NCI-H146 treated with DMSO at 0.1 percent for 48 hours (cell line): ENCODE measurements at regions not wholly inside any gene's neighbourhood (a gene's known extent, or its start where the extent isn't known, plus 50 kb on each side); places are given as distances from the start of the nearest gene placed in this dataset.
"Not testable (repeated sequence)": the region's sequence is repeated elsewhere in the genome, so short reads cannot be mapped to it uniquely, and the experiment has no call there.

Experiments used
- DNase-seq: peaks from one replicate; lab custom pipeline; 2025; ENCODE audit not compliant: unreplicated experiment; lab: John Stamatoyannopoulos, UW

DNA sequence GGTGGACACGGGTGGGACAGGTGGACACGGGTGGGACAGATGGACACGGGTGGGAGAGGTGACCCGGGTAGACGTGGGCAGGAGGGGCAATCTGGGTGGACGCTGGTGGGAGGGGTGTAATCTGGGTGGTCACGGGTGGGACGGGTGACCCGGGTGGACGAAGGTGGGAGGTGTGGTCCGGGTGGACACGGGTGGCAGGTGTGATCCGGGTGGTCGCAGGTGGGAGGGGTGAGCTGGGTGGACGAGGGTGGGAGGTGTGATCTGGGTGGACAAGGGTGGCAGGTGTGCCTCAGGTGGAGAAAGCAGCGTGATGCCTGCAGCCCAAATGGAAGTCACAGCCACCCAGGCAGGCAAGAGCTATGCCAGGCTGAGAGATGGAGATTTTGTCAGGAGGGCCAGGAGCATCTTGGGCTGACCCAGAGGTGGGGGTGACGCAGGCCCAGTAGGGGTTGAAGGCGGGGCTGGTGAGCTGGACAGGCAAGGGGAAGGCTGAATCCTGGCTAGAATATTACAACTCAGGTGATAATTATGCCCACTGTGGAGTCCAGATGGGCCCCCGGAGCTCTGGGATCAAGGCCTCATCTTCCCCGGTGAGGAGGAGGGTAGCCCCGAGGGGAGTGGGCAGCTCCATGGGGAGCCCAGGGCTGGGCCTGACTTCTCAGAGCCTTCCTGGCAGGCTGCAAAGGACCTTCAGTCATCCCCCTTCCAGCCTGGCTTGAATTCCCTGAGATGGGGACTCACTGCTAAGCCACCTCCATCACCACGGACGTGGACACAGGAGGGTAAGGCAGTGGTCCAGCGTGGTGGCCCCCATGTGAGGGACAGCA, 100.0 kb downstream of the ADRA2C start:
- DNase-seq: no peak

DNA sequence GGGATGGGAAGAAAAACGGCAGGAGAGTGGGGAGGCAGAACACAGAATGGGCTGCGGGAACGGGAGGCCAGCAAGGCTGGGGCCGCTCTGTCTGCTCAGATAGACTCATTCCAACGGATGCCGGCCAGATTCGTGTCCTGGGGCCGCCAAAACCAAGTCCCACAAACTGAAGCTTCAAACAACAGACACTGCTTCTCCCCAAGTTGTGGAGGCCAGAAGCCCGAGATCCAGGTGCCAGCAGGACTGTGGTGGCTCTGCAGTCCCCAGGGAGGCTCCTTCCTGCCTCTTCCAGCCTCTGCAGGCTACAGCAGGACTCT, 100.6 kb downstream of the ADRA2C start:
- DNase-seq: no peak

DNA sequence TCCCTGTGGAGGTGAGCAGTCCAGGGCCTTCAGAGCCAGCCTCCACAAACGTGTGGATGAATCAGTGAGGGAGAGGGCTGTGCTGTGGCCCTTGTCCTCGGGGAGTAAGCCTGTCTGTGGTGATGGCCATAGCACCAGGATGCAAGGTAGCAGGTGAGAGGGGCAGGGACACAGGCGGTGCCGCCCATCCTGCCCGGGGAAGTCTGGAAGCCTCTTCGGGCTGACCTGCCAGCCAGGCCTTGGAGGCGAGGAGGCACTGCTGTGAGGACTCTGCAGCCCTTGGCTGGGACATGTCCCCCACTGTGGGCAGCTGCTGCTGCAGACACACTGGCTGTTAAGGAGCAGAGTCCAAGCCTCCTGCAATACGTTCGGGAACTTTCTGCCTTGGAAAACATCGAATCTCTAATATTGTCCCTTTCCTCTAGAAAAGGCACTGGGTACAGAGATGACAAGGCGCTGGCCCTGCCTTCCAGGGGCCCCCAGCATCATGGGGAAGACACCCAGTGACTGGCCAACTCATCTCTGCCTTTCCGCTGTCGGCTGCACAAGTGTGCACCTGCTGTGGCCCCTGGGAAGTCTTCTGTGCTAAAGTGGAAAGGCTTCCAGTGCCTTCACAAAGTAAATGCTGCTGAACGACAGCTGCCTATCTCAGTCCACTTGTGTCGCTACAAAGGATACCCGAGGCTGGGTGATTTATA, 101.4 kb downstream of the ADRA2C start:
- no peak for DNase-seq

DNA sequence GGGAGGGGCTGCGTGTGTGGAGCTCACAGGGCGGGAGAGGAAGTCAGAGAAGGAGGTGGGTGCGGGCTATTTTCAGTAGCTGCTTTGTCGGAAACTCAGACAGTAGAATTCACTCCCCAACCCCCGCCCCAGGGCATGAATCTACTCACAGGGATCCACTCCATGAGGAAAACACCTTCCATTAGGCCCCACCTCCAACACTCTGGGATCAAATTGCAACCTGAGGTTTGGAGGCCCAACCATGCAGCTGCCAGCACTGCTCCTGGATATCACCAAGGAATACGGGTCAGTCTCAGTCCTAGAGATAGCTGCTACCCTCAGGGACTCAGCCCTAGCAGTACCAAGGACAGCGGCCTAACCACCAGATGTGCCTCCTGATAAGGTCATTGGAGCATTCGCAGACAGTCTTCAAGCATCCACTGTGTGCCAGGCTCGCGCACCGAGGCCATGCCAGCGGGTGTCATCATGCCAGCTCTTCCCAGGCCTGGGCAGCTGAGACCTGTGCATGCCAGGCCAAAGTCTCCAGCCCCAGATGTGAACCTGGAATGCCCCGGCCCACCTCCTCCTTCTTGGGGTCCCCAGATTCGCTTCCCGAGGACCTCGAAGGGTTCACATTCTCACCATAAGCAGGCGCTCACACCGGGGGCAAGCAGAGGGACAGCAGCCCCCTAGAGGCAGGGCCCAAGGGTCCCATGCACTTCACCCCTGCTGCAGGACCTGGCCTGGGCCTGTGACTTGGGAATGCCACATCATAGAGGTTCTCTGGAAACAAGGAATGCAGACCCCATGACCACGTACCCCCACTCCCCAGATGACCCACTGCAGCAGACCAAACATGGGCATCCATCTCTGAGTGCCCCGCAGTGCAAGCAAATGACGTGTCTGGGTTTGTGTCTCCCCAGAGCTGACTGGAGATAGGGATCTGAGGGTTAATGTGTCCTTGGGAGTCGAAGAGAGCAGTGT, 102.3 kb downstream of the ADRA2C start:
- no peak for DNase-seq

DNA sequence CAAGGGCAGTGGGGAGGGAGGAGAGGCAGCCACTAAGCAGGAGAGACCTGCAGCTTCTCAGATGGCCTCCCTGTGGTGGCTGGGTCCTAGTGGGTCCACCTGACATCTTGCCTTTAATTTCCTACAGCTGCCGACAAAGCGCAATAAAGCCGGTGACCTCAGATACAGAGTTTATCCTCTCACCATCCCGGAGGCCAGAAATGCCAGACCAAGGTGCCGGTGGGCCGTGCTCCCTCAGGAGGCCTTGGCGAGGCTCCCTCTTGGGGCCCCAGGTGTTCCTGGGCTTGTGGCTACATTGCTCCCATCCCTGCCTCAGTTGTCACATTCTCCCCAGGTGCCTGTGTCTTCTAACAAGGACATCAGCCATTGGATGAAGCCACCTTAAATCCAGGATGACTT, 103.0 kb downstream of the ADRA2C start:
- DNase-seq: no peak

DNA sequence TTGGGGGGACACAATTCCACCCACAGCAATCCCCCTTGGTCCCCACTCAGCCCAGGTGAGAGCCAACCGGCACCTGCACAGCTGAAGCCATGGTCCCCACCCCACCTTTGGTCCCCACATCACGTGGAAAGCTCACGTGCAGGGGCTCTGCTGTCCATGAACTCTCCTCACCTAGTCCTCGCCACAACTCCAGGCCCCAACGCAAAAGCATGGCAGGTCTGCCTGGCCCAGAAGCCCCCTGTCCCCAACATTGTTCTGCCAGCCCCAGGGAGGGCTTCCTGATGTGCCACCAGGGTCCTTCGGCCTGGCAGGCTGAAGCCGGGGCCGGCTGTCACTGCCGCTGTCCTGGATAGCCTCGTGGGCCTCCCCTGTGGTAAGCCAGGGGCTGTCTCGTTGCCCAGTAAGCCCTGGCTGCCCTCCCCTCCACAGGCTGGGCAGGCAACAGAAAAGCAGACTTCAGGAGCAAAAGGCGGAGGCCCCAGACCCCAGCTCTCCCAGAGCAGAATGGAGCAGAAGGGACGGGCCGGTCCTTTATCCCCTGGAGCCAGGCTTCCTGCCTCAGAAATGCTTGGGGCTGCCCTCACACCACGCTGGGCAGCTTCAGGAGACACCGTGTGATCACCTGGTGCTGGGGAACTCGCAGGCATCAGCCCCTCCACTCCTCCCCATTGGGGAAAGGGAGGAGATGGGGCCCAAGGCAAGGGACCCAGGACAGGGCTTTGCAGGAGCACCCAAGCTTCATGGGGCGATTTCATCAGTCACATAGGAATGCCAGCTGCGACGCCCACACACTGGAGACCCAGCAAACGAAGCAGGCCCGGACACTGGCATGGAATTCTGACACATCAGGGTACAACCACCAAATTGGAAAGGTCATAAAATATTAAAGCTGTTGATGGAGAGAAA, 103.7 kb downstream of the ADRA2C start:
- no peak for DNase-seq

DNA sequence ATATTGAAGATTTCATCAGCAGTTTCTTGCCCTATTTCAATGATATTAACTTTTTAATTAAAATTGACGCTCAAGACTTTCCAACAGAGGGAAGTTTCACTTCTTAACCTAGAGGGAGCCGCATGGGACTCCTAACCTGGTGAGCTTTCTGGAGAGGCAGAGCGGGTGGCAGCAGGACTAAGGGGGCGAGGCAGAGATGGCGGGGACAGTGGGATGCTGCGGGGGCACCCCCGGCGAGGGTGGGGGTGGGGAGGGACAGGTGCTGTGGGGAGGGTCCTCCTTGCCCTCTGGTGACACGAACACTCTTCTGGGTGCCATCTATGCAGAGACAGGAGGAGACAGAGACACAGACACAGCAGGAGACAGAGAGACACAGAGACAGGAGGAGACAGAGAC, 104.4 kb downstream of the ADRA2C start:
- no peak for DNase-seq

DNA sequence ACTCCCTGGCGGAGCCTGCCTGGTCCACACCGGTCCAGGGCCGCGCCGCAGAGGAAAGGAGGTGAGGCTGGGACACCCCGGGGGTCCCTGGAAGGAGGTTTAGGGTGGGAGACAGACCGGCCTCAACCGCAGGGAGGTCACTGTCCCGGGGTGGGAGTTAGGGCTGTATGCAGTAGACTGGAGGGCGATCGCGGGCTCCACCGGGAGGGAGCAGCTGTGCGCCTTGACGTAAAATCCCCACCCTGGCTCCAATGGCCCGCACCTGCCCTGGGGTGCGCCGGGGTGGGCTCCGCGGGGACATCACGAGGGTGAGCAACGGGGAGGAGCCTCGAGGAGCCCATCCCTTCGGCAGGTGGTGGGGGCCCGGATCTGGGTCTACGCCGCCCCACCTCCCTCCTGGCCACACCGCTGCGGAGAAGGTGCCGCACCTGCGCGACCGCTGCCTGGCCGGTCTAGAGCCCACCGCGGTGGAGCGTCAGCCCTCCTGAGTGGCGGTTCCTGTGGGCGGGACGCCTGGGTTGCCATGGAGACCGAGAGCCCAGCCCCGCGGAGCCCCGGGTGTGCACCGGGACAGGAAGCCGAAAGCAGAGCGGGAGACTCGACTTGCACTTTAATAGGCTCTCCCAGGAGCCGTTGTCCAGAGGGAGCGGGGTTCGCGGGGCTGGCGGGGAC, 105.1 kb downstream of the ADRA2C start:
- no peak for DNase-seq

DNA sequence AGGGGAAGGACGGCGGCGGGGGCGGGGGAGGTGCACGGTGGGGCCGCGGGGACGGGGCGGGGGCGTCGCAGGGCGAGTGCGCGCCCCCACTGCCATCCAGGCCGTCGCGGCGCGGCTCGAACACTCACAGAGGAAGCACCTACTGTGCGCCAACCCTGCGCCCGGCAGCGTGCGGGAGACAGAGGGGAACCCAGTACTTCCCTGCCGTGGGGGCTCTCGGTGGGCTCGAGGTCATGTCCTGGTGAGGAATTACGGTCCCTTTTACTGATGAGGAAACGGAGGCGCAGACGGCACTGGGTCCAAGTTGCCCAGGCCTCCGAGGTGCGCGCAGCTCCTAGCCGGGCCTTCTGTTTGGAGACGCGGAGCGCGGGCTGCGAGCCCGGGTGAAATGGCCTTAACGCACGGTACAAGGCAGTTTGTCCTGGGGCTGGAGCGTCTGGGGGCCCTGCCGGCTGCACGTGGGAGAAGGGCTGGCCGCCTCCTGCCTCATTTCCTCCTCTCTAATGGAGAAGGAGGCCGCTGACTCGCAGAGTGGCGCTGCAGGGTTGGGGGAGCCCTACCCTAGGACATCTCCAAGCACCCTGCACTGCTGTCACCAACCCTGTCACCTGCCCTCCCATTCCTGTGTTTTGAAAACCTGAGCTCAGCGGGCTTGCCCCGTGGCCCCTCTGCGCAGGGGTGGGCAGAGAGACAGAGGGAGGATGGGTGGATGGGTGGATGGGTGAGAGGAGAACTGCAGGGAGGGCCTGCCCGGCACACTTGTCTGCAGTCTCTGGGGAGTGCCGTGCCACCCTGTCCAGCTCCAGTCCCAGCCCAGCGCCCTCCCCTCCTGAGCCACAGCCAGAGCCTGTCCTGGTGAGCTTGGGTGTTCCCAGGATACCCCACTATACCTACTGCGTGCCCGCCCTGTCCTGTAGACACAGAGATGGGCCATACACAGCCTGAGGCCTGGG, 106.0 kb downstream of the ADRA2C start:
- no peak for DNase-seq

DNA sequence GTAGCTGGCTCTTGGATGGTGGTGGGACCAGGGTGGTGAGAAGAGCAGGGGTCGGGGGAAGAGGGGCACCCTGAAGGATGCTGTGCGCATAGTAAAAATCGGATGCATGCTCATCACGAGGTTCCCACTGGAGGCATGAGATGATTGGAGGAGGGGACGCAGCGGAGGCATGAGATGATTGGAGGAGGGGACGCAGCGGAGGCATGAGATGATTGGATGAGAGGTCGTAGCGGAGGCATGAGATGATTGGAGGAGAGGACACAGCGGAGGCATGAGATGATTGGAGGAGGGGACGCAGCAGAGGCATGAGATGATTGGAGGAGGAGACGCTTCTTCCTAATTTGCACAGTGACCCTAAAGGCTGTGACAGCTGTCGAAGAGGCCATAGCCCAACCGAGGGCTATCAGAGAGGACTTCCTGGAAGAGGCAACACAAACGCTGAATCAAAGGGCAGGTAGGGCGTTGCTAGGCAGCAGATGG, 106.7 kb downstream of the ADRA2C start:
- no peak for DNase-seq

DNA sequence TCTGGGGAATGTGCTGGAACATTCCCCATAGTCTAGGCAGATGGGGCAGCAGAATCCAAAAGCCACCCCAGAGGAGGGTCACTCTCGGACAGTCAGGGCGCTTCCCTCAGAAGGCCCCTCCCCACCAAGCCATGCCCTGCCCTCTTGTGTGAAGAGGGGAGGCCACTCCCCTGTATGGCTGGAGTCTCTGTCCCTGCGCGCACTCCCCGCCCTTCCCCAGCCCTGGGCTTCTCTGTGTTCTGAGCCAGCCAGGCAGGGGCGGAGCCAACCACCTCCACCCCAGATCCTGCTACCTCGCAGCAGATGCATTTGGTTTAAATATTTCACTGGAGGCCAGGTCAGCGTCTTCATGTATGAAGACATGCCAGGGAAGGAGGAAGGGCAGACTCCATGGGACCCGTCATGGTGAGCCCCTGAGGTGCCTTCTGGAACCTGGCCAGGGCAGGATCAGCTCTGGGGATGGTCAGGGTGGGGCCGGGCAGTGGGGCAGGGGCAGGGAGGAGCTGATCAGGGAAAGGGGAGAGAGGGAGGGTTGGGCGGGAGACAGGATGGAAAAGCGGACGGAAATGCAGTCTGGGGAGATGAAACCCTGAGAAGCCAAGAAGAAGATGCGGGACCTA, 107.3 kb downstream of the ADRA2C start:
- DNase-seq: no peak

DNA sequence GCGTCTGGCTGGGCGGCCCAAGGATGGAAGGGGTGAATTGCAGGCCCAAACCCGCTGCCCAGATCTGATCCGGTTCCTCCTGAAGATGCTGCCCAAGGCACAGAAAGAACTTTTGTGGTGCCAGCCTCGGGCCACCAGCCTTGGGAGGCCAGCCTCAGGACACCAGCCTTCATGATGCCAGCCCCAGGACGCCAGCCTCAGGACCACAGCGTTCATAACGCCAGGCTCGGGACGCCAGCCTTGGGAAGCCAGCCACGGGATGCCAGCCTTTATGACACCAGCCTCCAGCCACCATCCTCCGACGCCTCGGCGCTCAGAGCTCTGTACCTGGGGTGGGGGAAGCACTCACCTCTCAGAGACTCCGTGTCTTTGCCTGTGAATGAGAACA, 107.8 kb downstream of the ADRA2C start:
- DNase-seq: no peak

DNA sequence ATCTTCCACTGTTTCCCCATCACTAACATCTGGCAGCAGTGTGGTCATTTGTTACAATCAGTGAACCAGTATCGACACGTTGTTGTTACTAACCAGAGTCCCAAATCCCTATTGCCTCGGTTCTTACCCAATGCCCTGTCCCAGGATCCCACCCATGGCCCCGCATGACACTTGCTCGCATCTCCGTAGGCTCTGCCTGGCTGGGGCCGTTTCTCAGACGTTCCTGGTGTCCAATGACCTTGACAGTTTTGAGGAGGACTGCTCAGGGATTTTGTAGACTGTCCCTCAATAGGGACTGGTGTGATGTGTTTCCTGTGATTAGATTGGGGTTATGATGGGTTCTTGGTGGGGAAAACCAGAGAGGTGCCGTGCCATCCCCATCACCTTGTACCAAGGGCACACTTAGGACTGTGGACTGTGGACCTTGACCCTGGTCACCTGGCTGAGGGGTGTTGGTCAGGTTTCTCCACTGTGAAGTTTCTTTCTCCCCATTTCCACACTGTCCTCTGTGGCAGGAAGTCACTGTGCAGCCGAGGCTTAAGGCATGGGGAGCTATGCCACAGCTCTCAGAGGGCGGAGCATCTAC, 108.4 kb downstream of the ADRA2C start:
- DNase-seq: no peak

DNA sequence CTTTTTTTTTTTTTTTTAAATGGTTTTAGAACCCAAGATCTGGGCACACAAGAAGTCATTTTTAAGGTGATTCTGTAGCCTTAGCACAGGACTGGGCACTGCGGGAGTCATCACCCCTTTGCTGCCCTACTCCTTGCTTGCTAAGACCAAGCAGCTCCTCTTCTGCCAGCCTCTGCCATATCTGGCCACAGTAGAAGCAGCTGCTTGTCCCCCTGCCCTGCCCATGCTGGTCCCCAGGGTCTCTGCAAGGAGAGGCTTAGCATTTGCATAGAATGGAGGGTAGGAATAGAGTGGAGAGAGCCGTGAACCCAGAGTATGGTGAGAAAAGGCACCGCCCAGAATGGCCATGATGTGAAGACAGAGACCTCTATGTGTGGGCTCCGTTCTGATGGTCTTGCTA, 109.3 kb downstream of the ADRA2C start:
- no peak for DNase-seq

DNA sequence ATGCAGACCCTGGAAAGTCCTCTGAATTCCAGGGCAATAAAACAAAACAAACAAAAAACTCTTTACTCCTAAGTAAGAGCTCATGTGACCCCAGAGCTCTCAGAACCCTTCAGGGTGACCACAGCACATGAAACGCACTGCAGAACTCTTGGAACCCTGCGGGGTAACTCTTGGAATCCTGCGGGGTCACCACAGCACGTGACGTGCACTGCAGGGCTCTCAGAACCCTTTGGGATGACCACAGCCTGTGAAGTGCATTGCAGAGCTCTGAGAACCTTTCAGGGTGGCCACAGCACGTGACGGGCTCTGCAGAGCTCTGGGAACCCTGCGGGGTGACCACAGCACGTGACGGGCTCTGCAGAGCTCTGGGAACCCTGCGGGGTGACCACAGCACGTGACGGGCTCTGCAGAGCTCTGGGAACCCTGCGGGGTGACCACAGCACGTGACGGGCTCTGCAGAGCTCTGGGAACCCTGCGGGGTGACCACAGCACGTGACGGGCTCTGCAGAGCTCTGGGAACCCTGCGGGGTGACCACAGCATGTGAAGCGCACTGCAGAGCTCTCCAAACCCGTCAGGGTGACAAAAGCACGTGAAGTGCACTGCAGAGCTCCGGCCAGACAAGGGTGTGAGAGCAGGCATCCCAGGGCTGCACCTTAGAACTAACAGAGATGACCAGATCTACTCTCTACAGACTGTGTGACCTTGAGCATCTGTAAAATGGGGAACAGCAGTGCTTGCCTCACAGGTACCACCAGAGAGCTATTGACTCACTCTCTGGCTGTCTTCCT, 110.1 kb downstream of the ADRA2C start:
- not testable (repeated sequence) for DNase-seq

DNA sequence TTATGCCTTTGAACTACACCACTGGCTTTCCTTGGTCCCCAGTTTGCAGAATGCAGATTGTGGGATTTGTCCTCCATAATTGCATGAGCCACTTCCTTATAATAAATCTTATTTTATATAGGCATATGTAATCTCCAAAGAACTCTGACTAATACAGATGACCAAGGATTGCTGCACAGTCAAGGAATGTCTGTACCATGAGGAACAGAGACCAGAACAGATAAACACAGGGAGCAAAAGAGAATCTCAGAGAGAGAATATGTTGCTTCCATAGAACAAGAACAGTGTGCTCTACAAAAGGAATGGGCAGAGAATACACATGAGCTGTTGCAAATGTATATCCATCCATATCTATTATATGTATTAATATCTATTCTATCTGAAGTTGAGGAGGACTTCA, 111.1 kb downstream of the ADRA2C start:
- DNase-seq: no peak

DNA sequence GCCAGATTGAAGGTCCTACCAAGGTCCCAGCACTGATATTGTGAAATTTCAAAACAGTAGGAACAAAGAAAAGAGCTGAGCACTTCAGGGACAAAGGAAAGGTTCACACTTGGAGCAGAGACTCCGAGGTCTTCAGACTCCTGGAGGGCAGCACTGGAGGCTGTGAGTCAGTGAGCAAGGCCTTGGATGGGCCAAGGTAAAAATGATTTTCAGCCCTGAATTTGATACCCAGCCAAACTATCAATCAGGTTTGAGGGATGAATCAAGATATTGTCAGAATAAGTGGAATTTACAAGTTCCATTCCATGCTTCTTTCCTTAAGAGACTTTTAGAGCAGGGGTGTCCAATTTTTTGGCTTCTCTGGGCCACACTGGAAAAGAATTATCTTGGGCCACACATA, 111.7 kb downstream of the ADRA2C start:
- no peak for DNase-seq
